HG03139 (cell line): ENCODE measurements at regions not wholly inside any gene's neighbourhood (a gene's known extent, or its start where the extent isn't known, plus 50 kb on each side); places are given as distances from the start of the nearest gene placed in this dataset.

Experiments
- ATAC-seq: cut with Tn5 transposase; IDR thresholded peaks from one replicate; pipeline ENCODE4 v1.9.1; 2021; ENCODE audit not compliant: unreplicated experiment

DNA sequence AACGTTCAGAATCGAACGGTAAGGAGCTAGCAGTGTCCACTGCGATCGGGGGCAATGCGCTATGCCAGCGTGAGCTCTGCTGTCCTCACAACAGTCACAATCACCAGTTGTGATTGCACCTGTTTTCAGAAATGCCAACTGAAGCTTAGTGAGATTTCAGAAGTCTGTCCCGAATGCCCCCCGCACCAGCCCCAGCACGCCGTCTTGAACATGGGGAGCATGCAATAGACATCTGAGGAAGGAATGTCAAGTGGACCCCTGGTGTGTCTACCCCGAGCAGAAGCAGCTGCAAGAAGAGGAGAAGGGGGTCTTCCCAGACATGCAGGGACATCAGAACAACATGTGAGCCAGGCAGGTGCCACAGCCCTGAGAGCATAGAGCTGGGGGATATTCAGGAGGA lies 125.7 kb upstream of the CHST15 start:
- no peak for ATAC-seq

DNA sequence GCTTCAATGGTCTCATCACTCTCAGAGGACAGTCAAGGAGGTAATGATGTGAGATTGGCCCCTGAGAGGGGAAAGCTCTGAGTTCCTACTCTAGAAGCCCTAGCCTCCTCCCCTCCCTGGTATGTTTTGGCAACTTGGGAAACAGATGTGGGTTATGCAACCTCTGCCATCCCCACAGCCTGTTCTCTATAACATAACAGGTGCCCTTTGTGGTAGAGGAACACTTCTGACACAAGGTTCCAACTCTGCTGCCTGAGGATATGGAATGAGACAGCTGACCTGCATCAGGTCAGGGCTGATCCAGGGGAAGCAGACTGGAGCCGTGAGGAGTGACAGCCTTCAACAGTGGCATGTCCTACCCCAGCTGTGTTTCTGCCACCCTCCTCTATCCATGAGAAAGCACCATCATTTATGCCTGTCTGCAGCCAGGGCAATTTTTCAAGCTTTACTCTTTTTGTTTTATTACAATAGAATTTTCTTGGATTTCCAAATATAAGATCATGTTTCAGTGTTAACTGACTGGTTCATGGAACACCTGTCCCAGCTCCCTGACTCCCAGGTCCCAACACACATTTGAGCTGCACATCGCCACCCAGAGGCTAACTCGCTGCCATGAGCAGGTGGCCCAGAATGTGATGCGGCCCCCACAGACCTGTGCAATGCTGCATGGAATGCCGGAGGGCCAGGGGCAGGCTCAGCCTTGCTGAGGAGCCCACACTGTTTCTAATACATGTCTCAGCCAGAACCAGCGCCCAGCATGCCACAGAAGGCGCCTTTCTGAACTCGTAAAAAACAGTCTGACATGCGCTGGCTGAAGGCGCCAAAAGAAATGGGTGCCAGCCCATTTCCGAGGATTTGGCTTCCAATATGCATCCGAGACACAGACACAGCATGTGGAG lies 124.8 kb upstream of the CHST15 start:
- ATAC-seq: no peak

DNA sequence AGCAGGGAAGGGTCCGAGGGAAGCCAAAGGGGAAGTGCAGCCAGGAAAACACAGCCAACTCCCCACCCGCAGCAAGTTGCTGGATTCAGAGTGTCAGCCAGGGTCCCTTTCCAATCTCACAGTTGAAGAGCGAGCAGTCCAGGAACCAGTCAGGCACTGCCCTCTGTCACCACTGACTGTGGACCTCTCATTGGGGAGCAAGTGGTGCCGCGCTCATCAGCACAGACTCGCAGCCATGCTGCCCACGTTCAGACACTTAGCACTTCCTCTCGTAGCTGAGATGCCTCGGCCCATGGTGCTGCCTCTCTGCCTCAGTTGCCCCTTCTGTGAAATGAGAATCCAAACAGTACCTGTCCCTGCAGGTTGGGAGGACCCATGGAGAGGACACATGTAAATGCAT lies 123.6 kb upstream of the CHST15 start:
- no peak for ATAC-seq

DNA sequence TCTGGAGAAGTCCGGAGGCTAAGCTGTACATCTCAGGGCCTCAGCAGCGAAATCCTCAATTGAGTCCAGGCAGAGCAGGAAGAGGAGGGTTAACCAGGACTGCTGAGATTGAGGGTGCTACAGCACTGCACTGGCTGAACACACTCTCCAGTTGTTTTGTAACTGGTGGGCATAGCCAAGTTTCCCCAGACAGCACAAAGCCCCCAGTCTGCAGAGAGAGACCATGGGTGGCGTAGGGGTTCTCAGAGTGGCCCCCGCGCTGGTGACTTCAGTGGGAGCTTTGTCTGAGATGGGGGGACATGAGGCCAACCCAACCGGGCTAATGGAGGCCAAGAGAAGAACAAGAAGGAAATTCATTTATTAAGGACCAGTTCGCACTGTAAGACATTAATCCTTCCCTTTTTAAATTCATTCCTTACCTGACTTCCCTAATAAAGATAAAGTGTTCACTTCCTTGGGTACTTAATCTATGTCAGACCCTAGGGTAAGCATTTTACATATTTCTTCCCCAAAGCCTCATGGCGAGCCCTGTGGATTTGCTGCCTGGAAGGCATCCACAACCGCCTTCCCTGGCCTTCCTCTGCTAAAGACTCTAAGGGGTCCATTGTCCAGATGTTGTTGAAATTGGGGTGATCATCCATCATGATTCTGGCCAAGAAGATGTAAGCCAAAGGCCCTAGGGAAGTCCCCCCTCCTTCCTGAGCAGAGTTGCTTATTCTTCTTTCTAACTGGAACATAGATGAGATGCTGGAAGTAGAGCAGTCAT lies 121.4 kb upstream of the CHST15 start:
- no peak for ATAC-seq

DNA sequence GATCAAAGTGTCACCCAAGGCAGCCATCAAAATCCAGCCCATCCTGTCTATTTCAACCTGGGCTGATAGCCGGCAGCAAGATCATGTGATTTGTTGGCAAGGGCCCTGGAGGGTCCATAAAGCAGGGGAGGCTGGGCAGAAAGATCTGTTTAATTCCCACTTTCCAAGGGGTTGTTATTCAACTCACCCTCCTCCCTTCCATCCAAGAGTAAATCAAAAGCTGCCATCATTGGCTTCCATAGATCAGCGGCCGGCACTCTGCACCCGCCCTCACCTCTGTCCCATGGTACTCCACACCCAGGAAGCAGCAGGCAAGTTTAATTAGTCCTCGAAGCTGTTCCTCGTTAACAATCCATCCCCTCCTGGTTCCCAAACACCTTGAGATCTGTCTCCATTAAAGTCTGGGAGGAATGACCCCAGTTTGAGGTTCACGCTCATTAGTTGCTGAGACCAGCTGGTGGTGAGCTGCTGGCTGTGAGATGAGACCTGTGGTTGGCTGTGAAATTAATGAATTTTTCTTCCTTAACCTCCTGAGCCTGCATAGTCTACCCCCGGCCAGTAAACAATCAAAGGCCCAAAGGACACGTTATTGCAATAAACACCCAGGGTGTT lies 120.6 kb upstream of the CHST15 start:
- ATAC-seq: no peak

DNA sequence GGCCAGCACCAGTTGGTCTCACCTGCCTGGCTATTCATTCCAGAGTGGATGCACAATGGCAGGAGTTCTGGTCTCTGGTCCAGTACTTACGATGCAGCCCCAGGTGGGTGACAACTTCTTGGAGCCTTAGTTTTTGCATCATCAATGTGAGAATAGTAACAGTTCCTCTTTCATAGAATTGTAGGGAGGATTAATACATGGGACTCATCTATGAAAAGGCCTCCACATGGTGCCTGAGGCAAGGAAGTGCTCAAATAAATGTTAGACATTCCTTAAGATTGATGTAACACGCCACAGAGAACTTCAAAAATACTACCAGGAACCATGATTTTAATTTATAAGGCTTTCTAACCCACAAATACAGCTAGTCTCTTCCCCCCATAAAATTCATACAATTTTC lies 120.1 kb upstream of the CHST15 start:
- ATAC-seq: no peak

DNA sequence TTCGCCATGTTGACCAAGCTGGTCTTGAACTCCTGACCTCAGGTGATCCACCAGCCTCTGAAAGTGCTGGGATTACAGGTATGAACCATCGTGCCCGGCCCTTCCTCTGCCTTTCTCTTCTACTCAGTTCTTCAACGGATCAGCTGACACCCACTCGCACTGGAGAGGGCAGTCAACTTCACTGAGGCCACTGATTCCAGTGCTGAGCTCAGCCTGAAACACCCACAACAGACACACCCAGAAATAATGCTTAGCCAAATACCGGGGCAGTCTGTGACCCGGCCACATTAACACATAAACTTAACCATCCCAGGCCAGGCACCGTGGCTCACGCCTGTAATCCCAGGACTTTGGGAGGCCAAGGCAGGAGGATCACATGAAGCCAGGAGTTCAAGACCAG lies 119.3 kb upstream of the CHST15 start:
- ATAC-seq: no peak

DNA sequence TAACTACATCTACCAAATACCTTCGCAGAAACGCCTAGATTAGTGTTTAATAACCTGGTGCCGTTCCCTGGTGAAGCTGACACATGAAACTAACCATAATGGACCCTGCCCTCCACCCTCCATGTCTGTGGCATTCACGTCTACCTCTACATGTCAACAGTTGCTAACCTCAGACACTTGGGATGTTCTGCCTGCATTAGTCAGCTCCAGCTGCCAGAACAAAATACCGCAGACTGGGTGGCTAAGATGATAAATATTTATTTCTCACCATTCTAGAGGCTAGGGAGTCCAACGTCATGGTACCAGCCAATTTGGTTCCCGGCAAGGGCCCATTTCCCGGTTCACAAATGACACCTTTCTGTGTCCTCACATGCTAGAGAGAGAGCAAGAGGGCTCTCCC lies 118.5 kb upstream of the CHST15 start:
- ATAC-seq: no peak

DNA sequence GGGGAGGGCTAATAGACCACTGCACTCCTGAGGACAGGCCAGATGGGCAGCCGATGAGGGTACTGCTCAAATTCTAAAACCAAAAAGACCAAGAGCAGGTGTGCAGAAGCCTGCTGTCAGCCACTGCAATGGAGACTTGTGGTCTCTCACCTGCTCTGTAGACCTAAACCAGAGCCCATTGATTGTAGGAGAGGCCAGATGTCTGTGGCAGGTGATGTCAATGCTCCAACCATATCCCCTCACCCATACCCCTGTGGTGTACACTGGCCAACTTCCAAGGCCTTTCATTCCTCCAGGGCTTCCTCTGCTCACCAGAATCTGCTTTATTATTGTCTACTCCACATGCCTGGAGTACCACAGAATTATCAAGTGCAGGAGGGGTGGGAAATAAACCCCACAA lies 116.9 kb upstream of the CHST15 start:
- ATAC-seq: no peak

DNA sequence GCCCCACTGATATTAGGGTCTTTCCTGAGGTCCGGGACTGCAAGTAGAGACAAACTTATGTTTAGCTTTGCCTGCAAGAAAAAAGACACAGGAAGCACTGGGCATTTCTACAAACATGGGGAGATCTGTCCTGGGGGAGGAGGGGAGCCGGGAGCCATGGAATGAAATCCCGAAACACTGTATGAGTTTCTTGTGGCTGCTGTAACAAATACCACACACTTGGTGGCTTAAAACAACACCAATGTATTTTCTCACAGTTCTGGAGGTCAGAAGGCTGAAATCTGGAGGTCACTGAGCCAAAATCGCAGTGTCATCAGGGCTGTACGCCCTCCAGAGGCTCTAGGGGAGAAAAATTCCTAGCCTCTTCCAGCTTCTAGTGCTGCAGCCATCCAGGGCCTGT lies 114.0 kb upstream of the CHST15 start:
- ATAC-seq: no peak

DNA sequence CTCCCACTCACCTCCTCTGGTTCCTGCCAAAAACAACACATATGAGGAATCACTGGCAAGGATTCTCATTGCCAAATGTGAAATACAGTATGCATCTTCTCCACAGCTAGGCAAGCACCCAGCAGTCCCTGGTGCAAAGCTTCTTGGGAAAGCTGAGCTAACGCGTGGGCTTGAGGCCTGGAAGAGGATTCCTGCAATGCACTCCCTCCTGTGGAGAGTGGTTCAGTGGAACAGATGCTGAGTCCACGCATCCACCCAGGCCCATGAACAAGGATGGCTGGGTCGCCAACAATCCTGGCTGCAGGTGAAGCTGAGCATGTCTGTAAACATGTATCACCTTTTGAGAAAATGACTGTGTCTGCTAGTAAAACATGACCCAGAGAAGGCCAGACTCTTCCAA lies 113.2 kb upstream of the CHST15 start:
- ATAC-seq: no peak

DNA sequence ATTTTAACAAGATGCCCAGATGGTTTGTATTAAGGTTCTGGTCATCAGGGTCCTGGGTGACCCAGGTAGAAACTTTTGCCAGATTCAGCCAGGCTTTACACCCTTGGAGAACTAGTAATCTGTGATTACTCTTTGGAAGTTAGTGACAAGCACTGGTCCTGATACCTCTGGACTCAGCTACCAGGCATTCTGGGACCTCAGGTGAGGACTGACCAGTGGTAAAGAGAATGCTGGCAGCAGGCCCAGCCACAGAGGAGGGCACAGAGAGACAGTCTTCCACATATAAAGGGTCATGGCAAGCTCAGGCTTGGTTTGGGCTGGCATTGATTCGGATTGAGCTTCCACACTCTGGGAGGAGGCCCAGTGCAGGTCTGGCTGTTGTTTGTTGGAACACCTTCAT lies 112.0 kb upstream of the CHST15 start:
- ATAC-seq: no peak

DNA sequence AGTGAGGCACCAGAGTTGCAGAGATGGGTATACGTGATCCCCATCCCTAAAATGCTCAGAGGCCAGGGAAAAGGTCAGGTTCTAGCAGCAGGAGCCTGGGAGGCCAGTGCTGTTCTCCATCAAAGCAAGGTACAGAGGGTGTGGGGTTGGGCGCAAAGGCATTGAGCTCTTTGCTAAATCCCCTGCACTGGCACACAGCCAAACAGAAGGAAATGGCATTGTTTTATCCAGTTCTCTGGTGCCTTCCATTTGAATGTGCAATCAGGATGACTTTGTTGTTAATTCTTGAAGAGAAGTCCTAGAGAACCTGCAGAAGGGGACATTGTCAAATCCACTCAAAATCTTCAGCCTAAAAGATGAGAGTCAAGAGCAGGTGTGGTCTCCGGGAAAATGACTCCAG lies 111.3 kb upstream of the CHST15 start:
- ATAC-seq: no peak

DNA sequence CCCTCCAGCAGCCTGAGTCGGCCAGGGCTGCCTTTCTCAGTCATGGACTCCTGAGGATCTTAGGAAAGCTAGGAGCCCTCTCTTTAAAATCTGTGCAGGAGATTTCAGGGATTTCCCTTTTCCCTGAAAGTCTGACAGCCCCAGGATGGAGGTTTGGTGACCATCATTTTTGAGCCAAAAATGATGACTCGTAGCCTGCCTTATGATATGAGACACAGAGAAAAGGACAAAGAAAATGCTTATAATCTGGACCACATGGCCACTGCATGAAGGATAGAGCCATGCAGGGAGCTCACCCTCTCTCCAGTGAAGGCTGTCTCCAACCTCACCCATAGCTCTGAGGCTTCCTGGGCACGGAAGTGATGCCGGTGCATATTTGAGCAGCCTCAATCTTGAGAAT lies 106.6 kb upstream of the CHST15 start:
- no peak for ATAC-seq

DNA sequence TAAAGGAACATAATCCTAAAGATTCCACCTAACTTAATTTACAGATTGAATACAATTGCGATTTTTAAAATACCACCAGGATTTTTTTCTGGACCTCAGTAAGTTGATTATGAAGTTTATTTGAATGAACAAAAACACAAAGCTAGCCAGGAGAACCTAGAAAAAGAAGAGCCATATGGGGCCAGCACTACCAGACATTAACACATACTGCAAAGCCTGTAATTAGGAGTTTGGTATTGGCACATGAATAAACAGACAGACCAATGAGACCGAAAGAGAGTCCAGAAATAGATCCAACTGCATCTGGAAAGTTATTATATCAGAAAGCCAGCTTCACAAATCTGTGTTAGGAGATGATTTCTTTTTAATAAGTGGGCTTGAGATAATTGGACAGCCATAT lies 105.5 kb upstream of the CHST15 start:
- ATAC-seq: no peak

DNA sequence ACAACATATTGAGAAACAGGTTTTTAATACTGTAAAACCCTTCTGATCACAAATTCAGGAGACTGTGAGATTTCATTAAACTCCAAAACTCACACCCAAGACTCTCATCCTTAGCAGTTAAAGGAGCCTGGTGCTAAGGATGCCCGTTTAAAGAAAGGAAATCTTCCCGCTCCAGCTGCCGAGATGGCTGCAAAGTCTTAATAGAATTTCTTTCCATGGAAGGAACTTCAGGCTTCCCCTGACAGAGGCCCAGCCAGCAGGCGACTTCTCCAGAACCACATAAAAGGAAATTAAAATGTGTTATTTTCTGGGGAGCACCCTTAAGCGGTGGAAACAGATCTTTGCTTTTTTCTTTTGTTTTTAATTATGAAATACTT lies 104.7 kb upstream of the CHST15 start:
- ATAC-seq: no peak

DNA sequence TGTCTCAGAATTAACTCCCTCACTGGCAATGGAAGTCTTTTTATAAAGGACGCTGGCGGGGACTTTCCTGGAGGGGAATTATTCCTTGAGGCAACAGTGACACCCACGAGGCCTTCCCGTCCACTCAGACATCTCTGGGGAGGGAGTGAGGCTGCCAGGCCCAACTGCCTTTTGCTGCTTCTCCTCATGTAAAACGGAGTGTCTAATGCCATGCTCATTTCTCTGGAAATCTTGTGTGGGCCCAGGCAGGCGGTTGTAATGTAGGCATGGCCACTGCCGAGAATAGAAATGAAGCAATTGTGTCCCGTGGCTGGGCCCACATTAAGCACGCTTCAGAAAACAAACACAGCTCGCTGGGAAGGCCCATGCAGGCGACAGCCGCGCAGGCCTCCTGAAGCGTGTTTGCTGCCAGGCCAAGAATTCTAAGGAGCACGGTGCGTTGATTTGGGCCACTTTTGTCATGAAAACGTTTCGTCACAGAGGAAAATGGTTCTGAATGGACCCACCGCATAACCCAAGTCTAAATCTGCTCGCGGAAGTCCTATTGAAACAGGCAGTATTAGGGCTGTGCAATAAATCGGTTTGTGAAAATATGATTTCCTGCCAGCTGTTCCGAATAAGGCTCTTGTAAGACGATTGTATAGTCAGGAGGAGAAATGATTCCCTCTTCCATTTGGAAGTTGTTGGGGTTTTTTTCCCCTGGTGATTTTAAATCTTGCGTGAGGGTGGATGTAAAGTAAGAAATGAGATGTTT lies 104.2 kb upstream of the CHST15 start:
- ATAC-seq: no peak

DNA sequence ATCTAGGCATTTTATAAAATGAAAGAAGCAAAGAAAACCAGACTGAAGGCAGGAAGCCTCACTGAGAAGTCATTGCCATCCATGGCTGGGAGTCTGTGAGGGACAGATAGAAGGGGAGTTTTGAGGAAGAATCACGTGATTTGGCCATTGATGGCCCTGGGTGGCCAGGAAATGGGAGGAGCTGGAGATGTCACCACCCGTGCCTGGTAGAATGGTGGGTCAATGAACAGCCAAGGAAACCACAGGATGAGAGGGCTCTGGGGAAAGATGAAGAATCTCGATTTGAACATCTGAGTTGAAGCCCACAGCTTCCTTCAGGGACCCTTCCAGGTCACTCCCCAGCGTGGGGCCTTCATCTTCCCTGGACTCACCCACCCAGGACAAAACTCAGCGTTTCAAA lies 103.3 kb upstream of the CHST15 start:
- no peak for ATAC-seq

DNA sequence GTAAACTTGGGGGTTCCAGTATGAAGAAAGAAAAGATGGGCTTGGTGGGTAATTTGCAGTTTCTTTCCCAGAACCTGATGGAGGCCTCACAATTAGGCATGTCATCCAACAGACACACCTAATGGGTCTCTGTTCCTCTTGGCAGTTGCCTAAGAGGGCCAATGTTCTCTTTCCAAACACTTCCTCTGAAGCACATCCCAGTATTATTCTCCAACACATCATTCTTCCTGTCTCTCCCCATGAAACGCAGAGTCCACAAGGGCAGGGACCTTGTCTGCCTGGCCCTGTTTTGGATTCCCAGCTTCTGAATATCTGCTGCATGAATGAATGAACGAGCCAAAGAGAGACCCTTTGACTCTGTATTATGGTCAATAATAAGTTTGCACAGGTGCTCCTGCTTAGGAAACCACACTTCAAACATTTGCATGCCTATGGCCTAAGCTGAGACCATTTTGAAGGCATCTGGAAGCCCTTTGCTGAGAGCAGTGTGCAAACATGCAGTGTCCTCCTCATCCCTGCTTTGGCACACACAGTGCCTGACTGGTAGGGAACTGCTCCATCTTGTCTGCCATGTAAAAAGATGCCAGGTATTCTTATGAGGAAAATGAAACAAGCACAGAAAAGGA lies 100.9 kb upstream of the CHST15 start:
- ATAC-seq: no peak

DNA sequence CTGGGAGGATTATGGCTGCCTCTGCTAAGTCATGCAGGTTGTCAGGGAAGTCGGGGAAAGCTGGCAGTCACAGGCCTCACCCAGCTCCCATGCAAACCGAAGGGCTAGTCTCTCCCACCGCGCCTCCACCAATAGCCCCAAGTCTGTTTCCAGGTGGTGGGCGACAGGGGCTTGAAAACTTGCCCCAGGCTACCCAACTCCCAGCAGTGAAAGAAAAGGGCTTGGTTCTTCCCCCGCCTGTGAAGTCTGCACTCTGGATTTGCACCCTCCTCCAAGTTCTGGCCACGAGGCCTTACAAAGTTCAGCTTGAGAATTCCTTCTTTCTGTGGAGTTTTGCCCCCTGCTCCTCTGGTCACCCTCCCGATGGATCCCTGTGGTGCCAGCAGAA lies 99.9 kb upstream of the CHST15 start:
- ATAC-seq: no peak
